GM18867 (cell line): ENCODE measurements at regions not wholly inside any gene's neighbourhood (a gene's known extent, or its start where the extent isn't known, plus 50 kb on each side); places are given as distances from the start of the nearest gene placed in this dataset.
"Not testable (repeated sequence)": the region's sequence is repeated elsewhere in the genome, so short reads cannot be mapped to it uniquely, and the experiment has no call there.

Experiments used
- ATAC-seq: cut with Tn5 transposase; IDR thresholded peaks from one replicate; pipeline ENCODE4 v1.9.1; 2021; ENCODE audit warnings: mild to moderate bottlenecking, moderate library complexity; ENCODE audit not compliant: unreplicated experiment

DNA sequence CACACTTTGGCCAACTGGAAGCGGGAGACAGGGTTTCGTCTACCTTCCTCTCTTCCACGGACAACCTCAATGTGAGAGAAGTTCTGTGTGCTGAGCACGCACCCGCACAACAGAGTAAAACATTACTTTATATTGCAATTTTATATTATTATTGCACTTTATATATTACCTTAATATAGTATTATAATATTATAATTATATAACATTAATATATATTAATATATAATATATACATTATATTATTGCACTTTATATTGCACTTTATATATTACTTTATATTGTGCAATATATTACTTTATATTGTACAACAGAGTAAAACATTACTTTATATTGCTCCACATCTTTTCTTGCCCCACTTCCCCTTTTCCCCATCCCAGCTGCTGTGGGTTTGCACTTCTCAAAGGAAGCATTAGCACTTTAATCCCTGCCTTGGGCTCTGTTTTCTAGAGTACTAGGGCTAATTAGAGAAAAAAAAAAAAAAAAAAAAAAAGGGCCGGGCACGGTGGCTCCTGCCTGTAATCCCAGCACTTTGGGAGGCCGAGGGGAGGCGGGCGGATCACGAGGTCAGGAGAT, 76.4 kb upstream of the SLC4A7 start:
- ATAC-seq = no peak

DNA sequence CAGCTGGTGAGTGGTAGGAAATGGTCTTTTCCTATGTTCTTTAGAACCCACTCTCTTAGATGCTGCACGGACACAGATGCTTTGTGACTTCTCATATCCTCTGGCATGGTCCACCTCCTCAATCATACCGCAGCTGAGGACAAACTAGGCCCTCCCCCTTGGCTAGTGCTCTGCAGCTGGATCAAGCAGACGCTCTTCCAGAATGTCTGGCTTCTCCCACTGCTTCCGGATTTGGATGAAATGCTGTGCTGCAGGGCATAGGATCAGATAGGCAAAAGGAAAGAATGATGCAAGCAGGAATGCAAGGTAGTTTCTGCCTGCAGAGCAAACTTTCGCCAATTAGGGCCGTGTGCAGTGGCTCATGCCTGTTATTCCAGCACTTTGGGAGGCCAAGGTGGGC, 75.7 kb upstream of the SLC4A7 start:
- no peak for ATAC-seq

- ATAC-seq = no peak
These were observed 75.2 kb upstream of the SLC4A7 start for GRCh38 chr3:27559381-27559780.

- no peak for ATAC-seq
These were observed 73.2 kb upstream of the SLC4A7 start for GRCh38 chr3:27557411-27557810.

DNA sequence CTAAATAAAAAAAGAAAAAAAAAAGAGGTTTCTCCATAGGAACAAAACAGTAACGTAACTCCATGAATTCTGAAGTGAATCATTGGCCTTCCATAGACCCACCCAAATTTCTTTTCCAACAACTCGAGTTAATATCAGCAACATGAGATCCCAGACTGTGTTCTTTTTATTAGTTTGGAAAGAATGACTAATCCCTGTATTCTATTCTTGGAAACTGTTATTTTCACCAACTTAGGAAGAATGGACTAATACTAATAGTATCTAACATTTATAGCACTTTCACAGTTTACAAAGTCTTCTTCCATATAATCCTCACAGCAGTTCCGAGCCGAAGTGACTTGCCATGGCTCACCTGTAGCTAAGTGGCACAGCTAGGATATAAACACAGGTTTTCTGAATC, 72.7 kb upstream of the SLC4A7 start:
- ATAC-seq = no peak

- no peak for ATAC-seq
These were observed 70.5 kb upstream of the SLC4A7 start for GRCh38 chr3:27554706-27555105.

GRCh38 chr3:27553886-27554540, 69.8 kb upstream of the SLC4A7 start:
- ATAC-seq = no peak

DNA sequence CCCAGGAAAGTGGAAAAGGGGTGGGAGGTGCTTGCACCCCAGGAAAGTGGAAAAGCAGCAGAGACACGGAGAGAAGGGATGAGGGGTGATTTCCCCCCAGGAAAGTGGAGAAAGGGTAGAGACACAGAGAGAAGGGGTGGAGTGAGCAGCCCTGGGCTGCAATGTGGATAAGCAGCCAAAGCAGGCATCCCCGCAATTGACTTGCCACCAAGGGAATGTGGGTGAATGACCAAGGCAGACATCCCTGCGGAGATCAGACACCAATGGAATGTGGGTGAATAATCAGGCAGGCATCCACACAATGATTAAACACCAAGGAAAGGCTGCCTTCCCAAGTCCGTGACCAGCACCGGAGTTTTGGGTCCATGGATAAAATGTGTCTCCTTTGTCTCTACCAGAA, 68.5 kb upstream of the SLC4A7 start:
- ATAC-seq = not testable (repeated sequence)

DNA sequence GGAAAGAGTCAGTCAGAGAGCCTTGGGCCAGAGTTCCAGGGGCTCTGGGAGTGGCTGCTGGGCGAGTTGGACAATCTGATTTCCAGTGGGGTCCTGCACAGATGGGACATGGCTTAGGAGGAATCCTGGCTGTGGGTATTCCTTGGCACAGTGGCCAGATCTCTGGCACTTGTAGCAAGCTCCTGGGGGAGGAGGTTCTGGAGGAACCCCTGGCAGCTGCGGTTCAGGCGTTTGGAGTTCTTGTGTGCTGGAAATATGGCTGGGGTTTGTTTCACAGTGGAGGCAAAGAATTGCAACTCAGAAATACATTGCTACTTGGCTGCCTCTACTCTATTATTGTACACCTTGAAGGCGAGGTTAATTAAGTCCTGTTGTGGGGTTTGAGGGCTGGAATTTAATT, 67.2 kb upstream of the SLC4A7 start:
- ATAC-seq = not testable (repeated sequence)

DNA sequence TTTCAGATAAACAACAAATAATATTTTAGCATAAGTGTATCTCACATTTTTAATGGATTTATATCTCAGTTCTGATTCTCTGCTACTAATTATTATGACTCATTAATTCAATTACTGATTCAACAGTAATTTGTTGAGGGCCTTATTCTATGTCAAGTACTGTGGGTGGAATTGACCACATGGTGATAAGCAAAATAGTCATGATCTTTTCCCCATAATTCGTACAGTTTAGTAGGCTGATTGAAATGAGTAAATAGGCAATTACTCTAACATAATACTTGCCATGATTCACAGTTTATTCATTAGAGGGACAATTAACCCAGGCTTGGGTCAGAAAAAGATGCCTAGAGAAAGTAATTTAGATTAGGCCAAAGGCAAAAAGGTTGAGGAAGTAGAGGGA, 60.9 kb upstream of the SLC4A7 start:
- no peak for ATAC-seq

DNA sequence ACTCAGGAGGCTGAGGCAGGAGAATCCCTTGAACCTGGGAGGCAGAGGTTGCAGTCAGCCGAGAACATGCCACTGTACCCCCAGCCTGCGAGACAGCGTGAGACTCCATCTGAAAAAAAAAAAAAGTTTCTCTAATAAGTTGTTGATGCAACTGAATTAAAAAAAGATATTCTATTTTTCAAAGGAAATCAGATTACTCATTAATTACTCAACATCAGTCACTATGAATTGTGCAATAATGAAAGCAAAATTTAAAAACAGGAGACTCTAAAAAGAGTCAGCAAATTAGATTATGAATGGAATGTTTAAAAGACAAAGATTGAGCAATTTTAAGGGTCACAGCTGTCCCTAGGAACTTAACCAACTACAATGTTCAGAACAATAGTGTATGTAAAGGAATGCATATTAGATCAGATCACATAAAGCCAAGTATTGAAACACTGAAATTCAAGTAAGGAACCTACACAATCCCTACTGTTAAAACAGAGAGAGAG, 60.2 kb upstream of the SLC4A7 start:
- no peak for ATAC-seq

DNA sequence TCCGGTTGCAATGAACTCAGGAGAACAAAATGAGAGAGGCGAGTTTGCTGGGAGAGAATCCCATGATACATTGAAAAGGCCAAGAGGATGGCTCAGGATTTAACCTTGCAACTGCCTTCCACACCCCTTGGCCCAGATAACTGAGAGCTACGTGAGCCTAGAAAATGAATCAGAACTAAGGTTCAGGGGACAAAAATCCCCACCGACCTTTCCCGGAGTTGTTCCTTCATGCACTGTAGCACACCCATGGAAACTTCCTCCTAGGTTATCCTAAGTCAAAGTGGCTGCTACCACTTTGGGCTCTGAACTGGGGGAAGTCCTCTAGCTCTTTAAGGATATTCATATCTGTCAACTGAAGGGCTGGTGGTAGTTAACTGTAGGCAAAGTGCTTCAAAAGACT, 58.3 kb upstream of the SLC4A7 start:
- no peak for ATAC-seq

GRCh38 chr3:27540231-27540630, 56.0 kb upstream of the SLC4A7 start:
- ATAC-seq = no peak

- ATAC-seq = no peak
These were observed 52.3 kb upstream of the SLC4A7 start for GRCh38 chr3:27536491-27536890.

DNA sequence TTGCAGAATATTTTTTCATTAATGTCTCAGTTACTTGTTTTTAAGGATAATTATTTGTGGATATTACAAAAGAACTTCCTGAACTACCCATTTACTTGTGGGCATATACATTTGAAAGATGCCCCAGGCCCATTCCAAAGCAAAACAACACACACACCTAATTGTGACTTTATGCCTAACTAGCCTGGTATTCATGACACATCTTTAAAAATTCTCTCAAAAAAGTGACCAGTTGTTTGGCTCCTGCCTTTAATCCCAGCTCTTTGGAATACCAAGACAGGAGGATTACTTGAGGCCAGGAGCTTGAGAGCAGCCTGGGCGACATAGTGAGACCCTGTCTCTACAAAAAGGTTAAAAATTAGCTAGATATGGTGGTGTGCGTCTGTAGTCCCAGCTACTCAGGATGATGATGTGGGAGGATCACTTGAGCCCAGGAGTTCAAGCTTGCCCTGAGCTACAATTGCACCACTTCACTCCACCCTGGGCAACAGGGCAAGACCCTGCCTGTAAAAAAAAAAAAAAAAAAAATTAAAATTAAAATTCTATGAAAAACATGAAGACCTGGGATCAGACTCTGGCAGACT, 51.7 kb upstream of the SLC4A7 start:
- no peak for ATAC-seq

DNA sequence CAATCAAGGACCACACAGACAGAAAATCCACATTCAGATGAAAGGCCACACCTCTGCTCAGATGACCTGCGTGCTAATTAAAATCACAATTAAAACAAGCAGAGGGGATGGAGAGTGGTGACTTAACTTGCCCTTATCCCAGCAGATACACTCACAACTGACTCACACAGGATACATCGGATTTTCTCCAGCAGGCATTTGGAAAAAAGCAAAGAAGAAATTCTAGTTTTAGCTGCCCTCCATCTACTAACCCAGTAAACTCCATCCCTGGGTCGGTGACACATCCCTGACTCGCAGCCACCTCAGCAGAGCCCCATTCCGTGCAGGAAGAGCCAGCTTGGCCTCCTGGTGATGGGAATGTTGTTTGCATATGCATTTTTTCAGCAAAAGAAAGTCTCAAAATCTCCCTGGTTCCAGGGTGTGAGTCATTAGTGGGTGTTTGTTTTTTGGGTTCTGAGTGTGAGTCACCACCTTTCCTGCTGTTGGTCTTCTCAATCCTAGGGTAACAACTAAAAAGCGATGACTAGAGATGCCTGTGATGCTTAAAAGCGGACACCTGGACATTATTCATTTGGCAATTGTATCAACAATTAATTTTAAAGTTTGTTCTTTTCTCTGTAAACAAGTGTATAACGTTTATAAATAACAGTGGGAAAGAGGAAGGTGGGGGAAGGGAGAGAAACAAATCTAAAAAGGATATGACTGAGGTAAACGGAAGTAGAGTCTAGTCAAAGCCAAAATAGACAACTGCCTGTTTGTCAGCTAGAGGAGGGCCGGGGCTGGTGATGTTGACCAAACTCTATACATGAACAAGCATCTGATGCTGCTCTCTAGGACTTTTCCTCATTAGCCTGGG, 49.8 kb upstream of the SLC4A7 start:
- peak; percentile 83 for ATAC-seq
